ENCODE measurements at regions not wholly inside any gene's neighbourhood (a gene's known extent, or its start where the extent isn't known, plus 50 kb on each side); places are given as distances from the start of the nearest gene placed in this dataset.
"Not testable (repeated sequence)": the region's sequence is repeated elsewhere in the genome, so short reads cannot be mapped to it uniquely, and the experiment has no call there.

DNA sequence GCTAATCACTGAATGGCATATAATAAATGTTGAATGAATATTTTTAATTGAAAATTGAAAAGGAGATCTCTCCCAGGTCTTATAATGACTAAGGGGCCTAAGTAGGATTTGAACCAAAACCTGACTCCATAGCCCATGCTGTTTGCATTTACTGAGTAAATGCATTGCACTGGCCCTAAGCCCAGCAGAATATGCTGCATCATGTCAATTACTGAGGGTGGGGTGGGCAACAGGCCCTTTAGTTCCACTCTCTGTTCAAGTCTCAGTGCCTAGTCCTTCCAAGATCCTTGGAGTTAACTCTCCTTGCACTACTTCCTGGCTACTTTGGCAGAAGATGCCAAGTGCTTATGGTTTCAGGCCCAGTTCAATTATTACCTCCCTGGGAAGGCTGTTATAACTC is 203.8 kb upstream of the DAB1 start:
- DNase-seq, result no peak

DNA sequence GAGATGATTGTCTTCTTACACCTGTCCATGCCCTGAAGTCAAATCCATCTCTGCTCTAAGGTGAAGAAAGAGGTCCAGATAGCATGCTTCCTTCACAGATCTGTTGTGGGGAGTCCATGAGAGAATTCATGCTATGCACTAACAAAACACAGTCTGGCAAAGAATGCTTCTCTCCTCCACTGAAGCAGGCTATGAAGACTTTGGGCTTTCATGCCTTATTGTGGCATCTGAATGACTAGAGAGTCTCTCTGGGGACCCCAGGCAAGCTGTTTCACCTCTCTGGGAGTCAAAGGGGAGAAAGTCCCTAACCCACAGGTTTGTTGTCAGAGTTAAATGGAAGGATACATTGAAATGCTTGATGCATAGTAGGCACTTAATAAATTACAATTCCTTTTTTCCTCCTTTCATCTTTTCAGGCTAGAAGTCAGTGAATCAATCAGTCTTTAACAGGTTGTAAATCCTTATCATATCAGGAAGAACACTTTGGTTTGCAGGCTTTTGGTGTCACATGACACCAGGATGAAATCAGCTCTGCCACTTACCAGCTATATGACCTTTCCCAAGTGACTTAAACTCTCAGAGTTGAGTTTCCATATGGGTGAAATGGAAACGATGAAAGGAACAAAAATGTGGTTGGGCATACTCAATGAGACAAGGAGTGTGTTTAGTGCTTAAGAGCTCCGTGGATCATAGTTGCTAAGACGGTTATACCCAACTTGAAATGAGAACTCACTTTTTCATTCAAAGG is 200.1 kb upstream of the DAB1 start:
- DNase-seq, result no peak

DNA sequence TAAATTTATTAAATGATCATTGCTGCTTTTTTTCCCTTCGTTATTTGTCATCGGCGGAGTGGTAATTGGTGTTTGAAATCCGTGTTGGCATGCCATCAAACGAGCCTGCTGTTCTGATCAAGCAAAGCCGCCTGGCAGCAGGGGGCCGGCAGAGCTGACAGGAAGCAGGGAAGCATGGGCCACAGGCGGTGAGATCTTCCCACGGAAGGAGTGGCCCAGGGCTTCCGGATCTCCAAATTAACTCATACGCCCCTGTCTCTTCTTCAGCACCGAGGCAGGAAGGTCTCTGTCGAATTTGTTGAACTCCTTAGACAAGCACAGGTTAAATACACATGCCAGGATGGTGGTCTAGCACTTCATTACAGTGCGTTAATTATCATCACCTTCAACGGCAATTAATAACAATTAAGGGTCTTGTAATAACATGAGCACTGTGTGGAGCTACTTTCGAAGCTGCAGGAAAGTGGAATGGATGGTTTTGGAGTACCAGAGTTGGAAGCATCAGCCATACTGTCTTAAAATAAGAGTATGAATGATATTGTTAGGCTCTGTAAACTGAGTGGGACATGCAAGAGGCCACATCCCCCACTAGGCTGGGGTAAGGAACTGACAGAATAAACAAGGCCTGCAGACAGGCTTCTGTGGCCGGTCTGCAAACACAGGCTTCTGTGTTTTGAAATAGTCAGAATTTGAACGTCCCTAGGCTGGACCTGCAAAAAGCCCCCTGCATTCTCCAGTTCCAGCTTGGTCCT is 199.4 kb upstream of the DAB1 start:
- no peak for DNase-seq

DNA sequence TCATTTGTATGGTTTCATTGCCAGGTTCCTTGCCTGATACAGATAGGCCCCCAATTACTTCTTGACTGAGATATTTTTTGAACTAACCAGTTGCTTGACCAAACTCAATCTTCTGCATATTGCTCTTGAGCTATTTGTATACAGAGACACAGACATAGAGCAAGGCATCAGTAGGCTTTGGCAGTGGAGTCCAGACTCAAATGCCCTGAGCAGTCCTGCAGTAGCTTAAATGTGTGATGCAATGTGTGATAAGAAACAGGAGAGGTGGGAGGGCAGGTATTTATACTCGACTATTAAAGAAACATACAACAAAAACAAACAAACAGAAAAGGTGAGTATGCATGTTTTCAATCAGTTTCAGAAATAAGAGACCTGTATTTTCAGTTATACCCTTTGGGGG is 197.9 kb upstream of the DAB1 start:
- DNase-seq, result no peak

DNA sequence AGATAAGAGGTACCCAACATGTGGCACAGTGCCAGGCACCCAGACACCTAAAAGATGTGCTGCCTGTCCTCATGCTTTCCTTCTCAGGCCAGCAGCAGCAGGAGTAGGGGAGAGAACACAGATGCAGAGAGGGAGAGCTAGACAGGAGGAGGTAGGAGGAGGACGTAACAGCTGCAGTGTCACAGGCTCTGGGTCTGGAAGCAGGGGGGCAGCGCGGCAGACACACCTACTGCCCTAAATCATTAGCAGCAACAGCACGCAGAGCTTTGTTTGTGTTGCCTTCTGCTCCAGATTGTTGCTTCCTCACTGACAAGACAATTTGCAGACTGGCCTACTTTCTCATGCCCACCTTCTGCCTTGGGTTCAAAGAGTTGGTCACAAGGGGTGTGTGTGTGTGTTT is 196.7 kb upstream of the DAB1 start:
- DNase-seq, result no peak

DNA sequence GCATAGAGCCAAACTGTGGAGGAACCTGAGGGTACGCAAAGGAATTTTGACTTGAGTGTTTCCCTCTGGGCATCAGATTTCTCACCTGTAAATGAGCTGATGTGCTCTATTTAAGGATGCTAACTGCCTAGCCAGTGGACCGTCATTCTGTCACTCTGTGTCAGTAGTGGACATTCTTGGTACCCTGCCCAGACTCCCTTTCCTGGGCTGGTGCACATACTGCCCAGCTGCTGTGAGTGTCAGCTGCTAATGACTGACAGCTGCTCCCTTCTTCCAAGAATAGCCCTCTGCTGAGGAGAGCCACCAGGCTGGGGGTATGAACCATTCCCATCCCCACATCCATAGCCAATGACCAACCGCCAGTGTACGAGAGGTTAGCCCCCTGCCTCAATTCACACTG is 193.1 kb upstream of the DAB1 start:
- DNase-seq, result no peak

DNA sequence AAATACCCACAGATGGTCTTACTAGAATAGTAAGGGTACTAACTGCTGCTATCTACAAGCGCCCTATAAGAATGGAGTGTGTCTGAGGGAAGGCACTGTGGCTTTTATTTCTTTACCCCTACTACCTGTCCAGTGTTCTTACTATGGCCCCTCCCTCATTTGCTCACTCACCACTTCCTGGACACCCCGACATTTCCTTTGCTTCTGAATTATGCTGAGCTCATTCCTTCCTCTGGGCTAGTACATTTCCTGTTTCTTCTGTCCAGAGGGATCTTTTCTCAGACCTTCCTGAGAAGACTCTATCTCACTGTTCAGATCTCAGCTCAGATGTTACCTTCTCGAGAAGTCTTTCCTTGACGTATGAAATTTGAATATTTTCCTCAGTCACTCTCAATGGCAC is 192.1 kb upstream of the DAB1 start:
- DNase-seq, result no peak

DNA sequence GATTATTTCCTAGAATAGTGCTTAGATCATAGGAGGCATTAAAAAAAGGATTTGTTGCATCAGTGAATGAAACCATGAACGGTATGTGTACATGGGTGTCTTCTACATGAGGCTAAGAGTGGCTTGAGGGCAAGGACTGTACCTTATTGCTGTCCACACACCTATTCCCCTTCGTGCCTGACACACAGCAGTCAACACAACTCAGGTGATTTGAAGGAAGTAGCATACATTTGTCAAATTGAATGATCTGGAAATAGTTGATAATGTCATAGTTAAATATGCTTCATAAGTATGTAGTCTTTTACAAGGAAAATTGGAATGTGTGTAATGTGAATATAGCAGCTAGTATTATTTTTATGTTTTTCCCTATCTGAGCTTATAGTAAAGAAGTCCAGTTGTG is 189.0 kb upstream of the DAB1 start:
- DNase-seq, result no peak

DNA sequence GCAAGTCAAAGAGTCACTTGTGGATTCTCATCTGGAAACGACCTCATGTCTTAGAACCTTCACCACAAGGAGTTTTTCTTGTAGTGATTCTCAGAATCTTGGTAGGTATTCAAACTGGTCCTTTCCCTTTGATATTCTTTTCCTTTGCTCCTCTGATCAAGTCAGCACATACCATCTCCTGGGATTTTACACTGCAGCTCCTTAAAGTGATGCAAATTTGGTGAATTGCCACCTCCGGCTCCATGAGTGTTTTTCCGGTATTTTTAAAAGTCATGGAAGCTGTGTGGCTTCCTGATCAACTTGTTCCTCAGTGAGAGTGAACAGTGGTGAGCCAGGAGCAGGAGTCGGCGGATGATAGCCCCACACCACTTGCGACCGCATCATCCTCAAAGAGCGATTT is 182.1 kb upstream of the DAB1 start:
- DNase-seq, result no peak

DNA sequence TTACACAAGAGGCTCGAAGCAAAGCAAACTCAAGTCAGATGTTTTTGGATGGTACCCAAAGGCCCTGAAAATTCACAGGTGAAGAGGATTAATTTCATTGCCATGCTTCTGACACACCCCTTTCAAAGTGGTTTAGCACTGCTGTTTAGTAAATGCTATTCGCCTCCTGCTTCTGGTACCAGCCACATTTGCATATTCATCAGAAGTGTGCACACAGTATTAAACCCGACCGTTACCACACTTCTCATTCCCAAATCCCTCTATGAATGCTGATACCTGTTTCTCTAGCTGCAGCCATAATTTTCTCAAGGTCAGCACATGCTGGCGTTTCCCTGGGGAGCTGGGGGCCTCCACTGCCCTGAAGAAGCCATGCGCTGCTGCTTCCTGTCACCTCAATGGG is 179.8 kb upstream of the DAB1 start:
- DNase-seq, result no peak

DNA sequence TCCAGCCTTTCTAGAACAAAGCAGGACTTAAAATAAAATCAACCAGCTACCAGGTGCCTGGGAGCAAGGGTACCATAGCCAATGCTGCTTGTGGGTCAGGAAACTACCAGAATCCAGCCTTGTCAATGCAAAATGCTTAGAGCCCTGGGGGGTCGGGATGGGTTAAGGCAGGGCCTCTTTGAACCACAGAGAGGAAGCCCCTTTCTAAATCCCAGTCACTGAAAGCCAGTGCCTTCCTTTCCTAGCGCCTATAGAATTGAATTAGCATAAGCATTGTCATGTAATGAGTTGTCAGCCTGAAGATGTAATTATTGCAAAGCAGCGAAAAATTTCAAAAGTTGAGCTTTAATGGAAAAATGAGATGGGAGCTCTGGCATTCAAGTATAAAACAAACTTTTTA is 176.6 kb upstream of the DAB1 start:
- DNase-seq, result no peak

DNA sequence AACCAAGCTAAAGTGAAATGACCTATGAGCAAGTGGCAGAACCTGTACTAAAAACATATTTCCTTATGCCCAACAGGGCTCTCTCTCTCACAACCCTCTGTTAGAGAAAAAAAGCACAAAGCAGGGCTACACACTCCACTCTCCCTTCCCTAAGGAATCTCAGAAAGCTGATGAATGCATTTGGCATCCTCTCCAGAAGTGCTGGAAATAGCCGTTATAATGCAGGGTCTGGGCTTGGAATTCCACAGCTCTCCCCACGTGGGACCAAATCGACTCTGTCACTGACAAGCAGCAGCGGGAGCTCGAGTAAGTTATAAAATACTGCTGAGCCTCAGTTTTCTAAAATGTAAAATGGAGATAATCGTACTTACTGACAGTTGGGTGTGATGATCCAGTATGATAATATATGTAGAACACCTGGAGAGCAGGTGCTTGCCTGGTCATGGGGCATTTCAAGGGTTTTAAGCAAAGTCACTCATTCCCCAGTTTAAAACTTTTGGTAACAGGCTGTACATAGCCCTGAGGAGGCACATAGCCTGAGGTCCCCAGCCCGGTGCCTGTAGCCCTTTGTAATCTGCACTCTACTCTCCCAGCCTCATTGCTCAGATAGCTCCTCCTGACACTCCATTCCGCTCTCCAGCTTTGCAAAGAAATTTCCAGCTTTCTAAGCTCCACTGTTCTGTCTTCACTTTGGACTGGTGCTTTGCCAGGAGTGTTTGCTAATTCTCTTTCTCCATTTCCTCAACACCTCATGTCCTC is 175.6 kb upstream of the DAB1 start:
- no peak for DNase-seq

DNA sequence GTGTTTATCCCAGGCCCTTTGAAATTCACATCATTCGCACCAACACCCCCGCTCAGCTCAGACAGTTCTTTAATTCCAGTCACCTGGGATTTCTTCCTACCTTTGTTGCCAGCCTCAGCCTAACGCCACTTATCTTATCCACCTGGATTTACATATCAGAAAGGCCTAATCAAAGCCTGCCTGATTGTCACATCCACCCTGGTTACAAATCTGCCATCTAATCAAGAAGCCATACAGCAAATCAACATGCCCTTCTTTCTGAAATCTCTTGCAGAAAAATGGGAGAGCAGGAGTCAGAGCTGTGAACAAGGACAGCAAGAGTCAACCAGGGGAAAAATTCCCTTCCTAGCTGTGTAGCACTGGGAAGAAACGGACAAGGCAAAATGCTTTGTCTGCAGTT is 173.2 kb upstream of the DAB1 start:
- no peak for DNase-seq

DNA sequence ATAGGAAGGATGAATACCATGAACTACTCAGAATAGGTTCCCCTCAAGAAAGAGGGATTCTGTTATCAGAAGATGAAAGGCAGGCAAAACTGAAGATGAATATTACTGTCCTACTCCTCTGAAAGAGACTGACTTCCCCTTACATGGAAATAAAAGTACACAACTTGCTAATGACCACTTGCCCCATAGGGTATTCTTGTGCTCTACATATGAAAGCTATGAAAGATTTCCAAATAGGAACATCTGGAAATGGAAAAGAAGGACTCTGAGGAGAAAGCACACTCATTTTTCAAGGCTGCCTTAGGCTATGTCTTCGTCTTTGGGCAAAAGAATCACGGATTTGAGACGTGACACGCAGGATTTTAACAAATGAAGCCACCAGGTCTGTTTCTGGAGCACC is 170.1 kb upstream of the DAB1 start:
- no peak for DNase-seq

DNA sequence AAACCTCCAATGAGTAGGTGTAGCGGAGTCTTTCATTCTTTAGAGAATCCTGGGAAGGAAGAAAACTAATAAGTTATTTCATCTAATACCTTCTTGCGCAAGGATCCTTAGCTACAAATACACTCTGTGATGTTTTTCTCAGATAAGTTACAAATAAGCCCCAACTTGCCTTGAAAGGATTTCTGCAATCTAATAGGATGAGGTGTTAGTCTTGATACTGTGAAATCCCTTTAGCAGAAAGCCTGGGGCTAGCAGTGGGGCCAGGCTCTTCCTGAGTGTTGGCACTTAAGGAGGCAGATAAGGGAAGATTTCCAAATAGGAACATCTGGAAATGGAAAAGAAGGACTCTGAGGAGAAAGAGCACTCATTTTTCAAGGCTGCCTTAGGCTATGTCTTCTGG is 168.0 kb upstream of the DAB1 start:
- DNase-seq, result no peak

DNA sequence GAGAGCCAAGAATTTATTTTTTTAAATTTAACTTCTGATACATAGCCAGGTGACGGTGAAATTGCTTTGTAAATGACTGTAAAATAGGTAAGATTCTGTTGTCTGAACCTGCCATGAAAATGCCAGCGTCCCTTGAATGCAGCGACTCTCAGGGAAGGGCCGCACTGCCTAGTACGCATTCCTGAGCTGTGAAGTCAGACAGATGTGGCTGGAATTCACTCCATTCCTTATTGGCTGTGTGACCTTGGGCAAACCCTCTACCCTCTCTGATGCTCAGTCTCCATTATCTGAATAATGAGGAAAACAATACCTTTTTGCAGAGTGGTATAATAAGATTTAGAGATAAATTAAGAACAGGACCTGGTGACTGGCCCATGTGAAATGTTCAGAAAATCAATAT is 167.1 kb upstream of the DAB1 start:
- DNase-seq, result no peak

DNA sequence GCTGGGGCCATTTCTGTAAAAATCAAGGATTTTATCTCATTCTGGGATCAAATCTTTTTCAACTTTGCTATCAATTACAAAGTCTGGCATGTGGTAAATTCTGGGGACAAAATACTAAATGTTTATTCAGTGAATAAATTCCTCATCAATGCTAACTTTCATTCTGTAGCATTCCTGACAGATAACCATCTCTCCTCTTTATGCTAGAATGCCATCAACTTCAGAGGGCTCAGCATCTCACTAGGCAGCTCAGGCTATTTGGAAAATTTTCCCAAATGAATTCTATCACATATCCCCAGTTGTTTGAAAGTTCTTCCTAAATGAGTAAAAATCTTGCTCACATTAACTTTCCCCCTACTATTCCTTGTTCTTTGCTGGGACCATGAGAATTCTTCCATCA is 163.0 kb upstream of the DAB1 start:
- no peak for DNase-seq

DNA sequence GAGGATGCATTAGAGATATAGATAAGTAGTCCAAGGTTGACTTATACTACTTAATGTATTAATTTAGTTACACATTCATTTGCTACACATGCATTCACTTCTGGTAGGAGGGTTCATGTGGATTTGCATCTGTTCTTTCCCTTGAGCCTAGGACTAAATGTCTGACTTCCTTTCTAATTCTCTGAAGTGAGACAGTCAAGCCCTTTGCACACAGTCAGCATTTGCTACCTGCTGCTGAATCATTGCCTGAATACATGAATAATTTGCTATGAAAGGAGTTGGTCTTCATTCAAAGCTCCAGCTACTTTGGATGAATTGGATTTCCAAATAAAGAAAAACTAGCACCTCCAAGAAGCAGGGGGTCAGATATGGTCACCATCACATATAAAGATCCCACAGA is 154.8 kb upstream of the DAB1 start:
- no peak for DNase-seq

DNA sequence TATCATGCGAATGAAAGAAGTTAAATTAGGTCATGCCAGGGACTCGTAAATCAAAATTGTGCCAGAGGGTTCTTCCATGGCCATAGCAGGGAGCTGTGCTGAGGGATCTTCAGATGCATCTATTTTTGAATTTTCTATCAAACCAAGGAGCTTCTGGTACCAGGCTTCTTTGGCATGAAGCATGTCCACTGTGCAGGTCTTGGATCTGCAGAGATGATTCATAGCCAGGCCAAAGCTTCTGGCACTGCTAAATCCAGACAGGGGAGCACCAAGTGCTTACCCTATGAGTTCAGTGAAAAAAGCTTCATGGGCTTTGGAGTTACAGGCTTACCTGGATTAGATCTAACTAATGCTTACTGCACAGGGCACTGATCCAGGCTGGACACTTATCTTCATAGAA is 154.2 kb upstream of the DAB1 start:
- DNase-seq, result no peak

DNA sequence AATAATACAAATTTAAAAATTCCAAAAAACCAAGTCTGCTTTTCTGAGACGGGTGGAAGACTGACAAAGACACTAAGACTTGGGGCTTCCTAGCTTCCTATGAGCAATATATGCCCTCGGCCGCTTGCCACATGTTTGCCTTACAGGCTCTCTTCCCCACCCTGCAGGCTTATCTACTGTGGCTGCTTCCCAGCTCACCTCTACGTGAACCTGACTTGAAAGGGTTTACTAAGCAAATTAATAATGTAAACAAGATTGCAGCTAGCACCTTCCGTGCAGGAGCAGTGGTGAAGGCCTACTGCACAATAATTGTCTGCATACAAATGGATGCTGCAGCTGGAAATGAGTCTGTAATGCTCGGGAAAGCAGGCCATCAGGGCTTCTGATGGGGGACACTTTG is 152.9 kb upstream of the DAB1 start:
- DNase-seq, result no peak

DNA sequence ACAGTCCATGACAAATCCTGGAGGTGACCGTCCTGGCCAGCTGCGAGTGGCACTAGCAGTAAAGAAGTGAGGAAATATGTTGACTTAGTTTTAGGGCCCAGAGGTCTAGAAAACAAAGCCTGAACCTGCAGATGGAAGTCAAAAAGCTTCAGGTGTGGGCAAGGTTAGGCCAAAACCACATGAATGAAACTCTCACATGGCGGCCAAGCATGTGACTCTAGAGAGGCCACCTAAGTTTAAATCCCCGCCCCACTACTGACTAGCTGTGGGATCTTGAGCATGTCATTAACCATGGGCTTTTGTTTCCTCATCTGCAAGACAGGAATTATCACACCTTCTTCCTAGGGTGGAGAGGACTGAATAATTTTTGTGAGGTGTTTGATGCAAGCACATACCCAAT is 148.2 kb upstream of the DAB1 start:
- no peak for DNase-seq

DNA sequence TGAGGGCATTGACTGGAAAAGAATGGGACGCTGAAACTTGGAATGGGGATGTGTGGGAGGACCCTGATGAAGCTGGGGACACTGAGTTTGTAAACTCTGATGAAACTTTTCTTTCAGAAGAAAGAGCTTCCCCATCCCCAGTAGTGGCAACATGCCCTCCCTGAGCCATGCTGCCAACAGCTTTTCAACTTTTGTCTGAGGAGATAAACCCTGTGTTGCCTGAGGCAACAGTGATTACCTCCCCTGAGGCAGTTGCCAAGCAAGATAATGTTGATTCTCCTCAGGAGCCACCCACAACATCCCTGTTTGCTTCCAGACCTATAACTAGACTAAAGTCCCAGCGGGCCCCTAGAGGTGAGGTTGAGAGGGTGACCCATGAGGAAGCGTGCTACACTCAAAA is 134.2 kb upstream of the DAB1 start:
- not testable (repeated sequence) for DNase-seq

DNA sequence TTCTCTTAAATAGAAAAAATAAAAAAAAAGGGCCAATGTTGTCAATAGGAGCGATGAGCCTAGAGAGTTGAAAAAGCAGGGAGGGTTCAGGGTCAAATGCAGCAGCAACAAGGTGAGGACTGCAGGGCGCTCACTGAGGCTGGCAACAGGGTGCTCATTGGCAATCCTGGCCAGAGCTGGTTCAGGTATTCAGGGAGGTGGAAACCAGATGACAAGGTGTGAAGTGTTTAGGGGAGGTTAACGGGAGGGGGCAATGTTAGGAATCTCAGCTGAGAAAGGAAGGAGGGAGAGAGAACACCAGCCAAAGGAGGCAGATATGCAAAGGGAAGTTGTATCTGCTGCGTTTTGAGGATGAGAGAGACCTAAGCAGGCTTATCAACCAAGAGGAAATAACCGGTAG is 129.8 kb upstream of the DAB1 start:
- no peak for DNase-seq

DNA sequence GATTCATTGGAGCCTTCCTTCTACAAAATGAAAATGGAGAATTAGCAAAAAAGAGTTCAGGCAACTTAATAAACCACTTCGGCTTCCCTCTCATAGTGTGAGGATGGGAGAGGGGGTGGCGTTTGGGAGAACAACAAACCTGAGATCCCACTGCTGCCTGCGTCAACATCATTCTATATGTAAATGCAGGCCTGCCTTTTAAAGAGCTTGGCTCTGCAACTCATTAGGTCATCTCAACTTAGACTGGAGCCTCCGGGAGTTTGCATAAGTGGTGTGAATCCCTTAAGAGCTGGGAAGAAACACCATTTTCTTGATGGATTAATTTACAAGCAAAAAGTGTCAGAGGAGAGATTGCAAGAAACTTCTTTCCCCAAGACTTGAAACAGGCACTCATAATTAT is 127.6 kb upstream of the DAB1 start:
- no peak for DNase-seq
